ENCODE measurements at regions not wholly inside any gene's neighbourhood (a gene's known extent, or its start where the extent isn't known, plus 50 kb on each side); places are given as distances from the start of the nearest gene placed in this dataset.

DNA sequence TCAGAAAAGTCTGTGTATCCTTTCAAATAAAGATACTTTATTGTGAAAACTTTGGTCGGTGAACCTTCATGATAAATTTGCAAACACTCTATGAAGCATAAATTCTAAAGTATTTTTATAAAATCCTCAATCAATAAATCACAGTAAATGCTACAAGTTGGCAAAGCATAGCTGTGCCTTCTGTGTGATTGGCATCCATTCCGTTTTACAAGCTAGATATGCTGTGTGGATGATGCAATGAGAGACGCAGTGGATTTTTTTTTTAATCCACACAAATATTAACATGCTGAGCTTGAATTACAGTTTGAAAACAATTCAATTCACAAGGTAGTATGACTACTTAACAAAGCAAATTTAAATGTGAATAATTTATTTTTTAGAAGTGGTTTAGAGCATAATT, 937.2 kb downstream of the ZPLD1 start:
- TF ChIP-seq CTCF (IDR thresholded peaks at IDR 0.05) (no peak), POLR2A (IDR thresholded peaks at IDR 0.05) (no peak)
